ENCODE measurements at regions not wholly inside any gene's neighbourhood (a gene's known extent, or its start where the extent isn't known, plus 50 kb on each side); places are given as distances from the start of the nearest gene placed in this dataset.
A peak's percentile ranks its signal among the peaks of the same experiment; 100 is the strongest.

DNA sequence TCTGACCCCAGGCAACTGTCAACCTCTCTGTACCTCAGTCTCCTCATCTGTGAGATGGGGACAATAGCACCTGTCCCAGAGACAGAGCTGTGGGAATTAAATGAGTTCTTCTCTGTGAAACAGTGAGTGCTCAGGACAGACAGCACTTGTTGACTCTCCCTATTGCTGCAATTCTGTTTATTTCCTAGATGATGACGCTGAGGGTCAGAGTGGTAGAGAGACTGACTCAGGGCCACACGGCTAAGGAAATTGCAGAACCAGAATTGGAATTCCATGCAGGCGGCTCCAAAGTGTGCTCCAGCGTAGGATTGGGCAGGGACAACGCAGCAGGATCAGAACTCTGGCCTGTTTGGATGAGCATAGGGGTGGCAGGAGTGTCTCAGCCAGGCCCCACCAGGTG, 302.2 kb downstream of the C16orf95 start:
- H3K9me3 Mint-ChIP-seq: no peaks in the 10 kb centered on the region
- H3K4me3 Mint-ChIP-seq: no peak overlapping the region
- DNase-seq: no peak
- H3K36me3 Mint-ChIP-seq (ENCODE audit: low read depth): no peaks in the 10 kb centered on the region
- peaks cover 52% of the 10 kb centered on the region for H3K4me1 Mint-ChIP-seq
- no peak for TF ChIP-seq CTCF (IDR thresholded peaks at IDR 0.05)
- peaks cover 36% of the 10 kb centered on the region for H3K27me3 Mint-ChIP-seq (ENCODE audit: low read depth, poor library complexity)
- H3K27ac Mint-ChIP-seq: no peak overlapping the region

DNA sequence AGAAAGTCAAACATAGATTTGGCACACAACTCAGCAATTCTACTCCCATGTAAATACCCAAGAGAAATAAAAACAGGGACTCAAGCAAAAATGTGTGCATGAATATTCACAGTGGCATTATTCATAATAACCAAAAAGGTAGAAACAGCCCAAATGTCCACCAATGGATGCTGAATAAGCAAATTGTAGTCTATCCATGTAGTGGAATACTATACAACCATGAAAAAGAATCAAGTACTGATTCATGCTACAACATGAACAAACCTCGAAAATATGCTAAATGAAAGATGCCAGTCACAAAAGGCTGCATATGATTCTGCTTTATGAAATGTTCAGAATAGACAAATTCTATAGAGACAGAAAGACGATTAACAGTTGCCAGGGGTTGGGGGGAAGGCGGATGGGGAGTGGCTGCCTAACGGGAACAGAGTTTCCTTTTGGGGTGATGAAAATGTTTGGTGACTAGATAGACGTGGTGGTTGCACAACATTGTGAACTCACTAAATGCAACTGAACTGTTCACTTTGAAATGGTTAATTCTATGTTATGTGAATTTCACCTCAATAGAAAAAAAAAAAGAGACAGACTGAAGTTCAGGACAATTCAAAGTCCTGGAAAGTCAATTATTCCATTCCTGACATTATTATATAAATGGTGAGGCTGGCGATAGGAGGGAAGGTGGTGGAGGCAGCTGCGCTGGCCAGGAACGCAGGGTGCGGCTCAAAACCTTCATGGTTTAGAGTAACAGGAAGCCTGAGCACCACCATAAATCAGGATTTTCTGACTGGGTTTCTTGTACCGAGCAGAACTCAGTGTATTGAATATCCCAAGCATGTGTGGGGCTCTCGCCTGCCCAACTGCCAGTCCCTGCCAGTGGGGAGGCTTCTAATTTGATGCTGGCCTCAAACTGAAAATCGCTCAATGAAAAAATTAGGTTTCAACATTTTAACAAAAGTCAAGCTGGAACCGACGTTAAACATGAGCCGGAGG, 300.9 kb downstream of the C16orf95 start:
- no peaks in the 10 kb centered on the region for H3K9me3 Mint-ChIP-seq

GRCh38 chr16:87017371-87018012, 299.7 kb downstream of the C16orf95 start:
- Mint-ChIP-seq H3K4me1 (peaks cover 58% of the 10 kb centered on the region), H3K27ac (peak overlapping the region; percentile 17), H3K36me3 (ENCODE audit: low read depth) (no peaks in the 10 kb centered on the region), H3K27me3 (ENCODE audit: low read depth, poor library complexity) (peaks cover 18% of the 10 kb centered on the region), H3K9me3 (no peaks in the 10 kb centered on the region), H3K4me3 (no peak overlapping the region)
- no peak for DNase-seq
- TF ChIP-seq CTCF (IDR thresholded peaks at IDR 0.05): no peak

More for the DNA sequence above, 300.9 kb downstream of the C16orf95 start:
- no peak overlapping the region for H3K27ac Mint-ChIP-seq
- no peak for TF ChIP-seq CTCF (IDR thresholded peaks at IDR 0.05)
- peak; percentile 22 for DNase-seq
- peaks cover 65% of the 10 kb centered on the region for H3K4me1 Mint-ChIP-seq
- H3K4me3 Mint-ChIP-seq: no peak overlapping the region
- H3K36me3 Mint-ChIP-seq (ENCODE audit: low read depth): no peaks in the 10 kb centered on the region
- peaks cover 25% of the 10 kb centered on the region for H3K27me3 Mint-ChIP-seq (ENCODE audit: low read depth, poor library complexity)

DNA sequence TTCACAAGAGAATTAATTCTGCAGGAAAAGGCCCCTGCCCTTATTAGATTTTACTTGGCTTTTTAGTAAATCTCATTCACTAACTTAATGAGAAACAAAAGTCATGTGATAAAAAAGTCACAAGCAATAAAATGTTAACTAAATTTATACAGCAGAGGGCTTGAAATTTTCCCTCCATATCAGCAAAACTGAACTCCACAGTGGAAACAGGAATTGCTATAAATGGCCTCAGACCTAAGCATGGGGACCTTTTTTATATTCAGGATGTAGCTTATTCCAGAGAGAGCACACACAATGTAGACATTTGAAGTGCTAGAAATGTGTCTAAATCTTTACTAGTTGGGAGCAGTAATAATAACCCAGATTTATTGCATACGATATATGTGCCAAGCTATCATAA, 291.5 kb downstream of the C16orf95 start:
- peaks cover 8% of the 10 kb centered on the region for H3K4me1 Mint-ChIP-seq
- peaks cover 9% of the 10 kb centered on the region for H3K36me3 Mint-ChIP-seq (ENCODE audit: low read depth)
- no peak overlapping the region for H3K4me3 Mint-ChIP-seq
- H3K9me3 Mint-ChIP-seq: peaks cover 9% of the 10 kb centered on the region
- H3K27me3 Mint-ChIP-seq (ENCODE audit: low read depth, poor library complexity): peaks cover 13% of the 10 kb centered on the region
- no peak overlapping the region for H3K27ac Mint-ChIP-seq
- no peak for DNase-seq
- TF ChIP-seq CTCF (IDR thresholded peaks at IDR 0.05): no peak

DNA sequence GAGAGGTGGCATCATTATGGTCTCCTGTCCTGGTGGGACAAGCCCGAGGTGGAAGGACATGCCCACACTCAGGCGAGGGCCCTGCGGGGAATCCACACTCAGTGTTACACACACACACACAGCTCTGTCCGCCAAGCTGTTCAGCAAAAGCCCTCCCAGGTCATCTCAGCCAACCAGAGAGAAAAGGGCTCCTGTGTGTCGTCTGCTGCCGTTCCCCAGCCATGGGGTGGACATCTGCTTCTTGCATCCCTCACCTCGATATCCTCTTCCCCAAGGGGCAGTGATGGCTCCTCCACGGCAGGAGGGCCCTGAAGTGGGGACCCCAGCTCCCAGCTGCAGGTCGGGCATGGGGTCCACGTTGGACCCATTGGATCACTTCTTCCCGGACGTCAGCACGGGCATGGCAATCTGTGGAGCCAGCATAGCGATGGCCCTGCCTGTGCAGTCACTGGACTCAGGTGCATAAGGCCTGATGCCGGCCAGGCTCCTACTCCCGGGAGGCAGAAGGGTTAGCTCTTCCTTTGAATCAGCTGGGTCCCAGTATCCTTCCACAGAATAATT, 290.1 kb downstream of the C16orf95 start:
- no peak for DNase-seq
- peaks cover 11% of the 10 kb centered on the region for H3K4me1 Mint-ChIP-seq
- no peak for TF ChIP-seq CTCF (IDR thresholded peaks at IDR 0.05)
- no peak overlapping the region for H3K4me3 Mint-ChIP-seq
- H3K27me3 Mint-ChIP-seq (ENCODE audit: low read depth, poor library complexity): peaks cover 13% of the 10 kb centered on the region
- H3K36me3 Mint-ChIP-seq (ENCODE audit: low read depth): peaks cover 9% of the 10 kb centered on the region
- no peak overlapping the region for H3K27ac Mint-ChIP-seq
- peaks cover 17% of the 10 kb centered on the region for H3K9me3 Mint-ChIP-seq

Measured in nephron progenitor cell (in vitro differentiated cells).